Endodermal cell (in vitro differentiated cells): ENCODE measurements at regions not wholly inside any gene's neighbourhood (a gene's known extent, or its start where the extent isn't known, plus 50 kb on each side); places are given as distances from the start of the nearest gene placed in this dataset.
A peak's percentile ranks its signal among the peaks of the same experiment; 100 is the strongest.
"Not testable (repeated sequence)": the region's sequence is repeated elsewhere in the genome, so short reads cannot be mapped to it uniquely, and the experiment has no call there.

ENCODE experiments used
- DNase-seq: peaks from one replicate; pipeline ENCODE4 v3.0.0-alpha.2; 2017
- H3K27ac ChIP-seq: 2 replicates; pipeline ENCODE4 v1.5.1; 2013; ENCODE audit warnings: mild to moderate bottlenecking, low read depth, low read length, moderate library complexity
- H3K27me3 ChIP-seq: 2 replicates; pipeline ENCODE4 v1.6.1; 2013; ENCODE audit warnings: mild to moderate bottlenecking, low read length, moderate library complexity; ENCODE audit not compliant: insufficient read depth, control insufficient read depth, poor library complexity, severe bottlenecking
- H3K36me3 ChIP-seq: 2 replicates; pipeline ENCODE4 v1.7.0; 2013; ENCODE audit warnings: mild to moderate bottlenecking, low read length, moderate library complexity; ENCODE audit not compliant: control insufficient read depth, insufficient read depth
- H3K4me1 ChIP-seq: one replicate; pipeline ENCODE4 v1.7.0; 2013; ENCODE audit warnings: low read length; ENCODE audit not compliant: control insufficient read depth, insufficient read depth
- H3K4me3 ChIP-seq: 2 replicates; pipeline ENCODE4 v1.5.1; 2013; ENCODE audit warnings: mild to moderate bottlenecking, low read length, moderate library complexity
- H3K9ac ChIP-seq: 2 replicates; pipeline ENCODE4 v1.6.1; 2013; ENCODE audit warnings: mild to moderate bottlenecking, low read length, moderate library complexity; ENCODE audit not compliant: poor library complexity, severe bottlenecking; ENCODE audit errors: extremely low read depth
- H3K9me3 ChIP-seq: 2 replicates; pipeline ENCODE4 v1.6.1; 2013; ENCODE audit warnings: mild to moderate bottlenecking, low read length, moderate library complexity; ENCODE audit not compliant: control insufficient read depth
- H3K27ac Mint-ChIP-seq: 2 replicates; pipeline ENCODE4 v1.8.0; 2020; ENCODE audit warnings: mixed read lengths
- H3K27me3 Mint-ChIP-seq: 2 replicates; pipeline ENCODE4 v1.8.0; 2021; ENCODE audit warnings: mild to moderate bottlenecking, mixed read lengths; ENCODE audit not compliant: insufficient read depth
- H3K36me3 Mint-ChIP-seq: 2 replicates; pipeline ENCODE4 v1.8.0; 2020; ENCODE audit warnings: low read depth, mixed read lengths
- H3K4me1 Mint-ChIP-seq: 2 replicates; pipeline ENCODE4 v1.8.0; 2020; ENCODE audit warnings: mixed read lengths
- H3K4me3 Mint-ChIP-seq: 2 replicates; pipeline ENCODE4 v1.8.0; 2020; ENCODE audit warnings: mild to moderate bottlenecking, moderate library complexity, mixed read lengths
- H3K9me3 Mint-ChIP-seq: 2 replicates; pipeline ENCODE4 v1.8.0; 2020; ENCODE audit warnings: mild to moderate bottlenecking, mixed read lengths
- WGBS, 2 experiments: methylation state at CpG; one replicate each; pipeline versions ENCODE4 v1.1.5 to v1.1.7; 2013; ENCODE audit warnings: missing lambda C conversion rate in 2 of 2, mixed read lengths in 1 of 2; ENCODE audit not compliant: insufficient coverage in 1 of 2, insufficient read length in 1 of 2; 5-methylcytosine and 5-hydroxymethylcytosine counted together
- TF ChIP-seq, protein P1 (sequence below): fragments of 200-600 bp; sonication (generic); conservative IDR thresholded peaks from 2 replicates; pipeline ENCODE4 v1.5.0; 2021; ENCODE audit warnings: antibody characterized with exemption, mild to moderate bottlenecking

DNA sequence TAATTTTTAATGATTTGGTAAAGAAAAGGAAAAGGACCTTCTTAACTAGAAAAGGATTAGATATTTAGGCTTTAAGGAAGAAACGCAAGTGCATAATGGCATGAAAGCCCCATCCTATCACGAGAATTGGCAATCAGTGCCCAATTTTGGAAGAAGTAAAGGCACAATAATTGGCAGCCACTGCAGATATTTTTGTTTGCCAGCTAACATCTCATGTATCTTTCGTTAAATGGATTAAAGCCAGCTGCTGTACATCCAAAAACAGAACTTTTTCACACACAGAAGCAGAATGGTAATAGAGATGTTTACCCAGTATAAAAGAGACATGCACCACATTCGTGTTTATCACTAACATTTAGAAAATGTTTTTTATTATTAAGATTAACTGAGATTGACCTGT lies 180.3 kb downstream of the C6orf118 start:
- no peaks in the 10 kb centered on the region for H3K27me3 ChIP-seq
- H3K4me1 ChIP-seq, result no peaks in the 10 kb centered on the region
- no peaks in the 10 kb centered on the region for H3K9me3 ChIP-seq
- no peaks in the 10 kb centered on the region for H3K36me3 ChIP-seq
- 86 to 100% methylated on average over 2 to 3 of the region's 4 CpGs for WGBS, 2 experiments
- H3K36me3 Mint-ChIP-seq, result no peaks in the 10 kb centered on the region
- TF ChIP-seq, protein P1, sequence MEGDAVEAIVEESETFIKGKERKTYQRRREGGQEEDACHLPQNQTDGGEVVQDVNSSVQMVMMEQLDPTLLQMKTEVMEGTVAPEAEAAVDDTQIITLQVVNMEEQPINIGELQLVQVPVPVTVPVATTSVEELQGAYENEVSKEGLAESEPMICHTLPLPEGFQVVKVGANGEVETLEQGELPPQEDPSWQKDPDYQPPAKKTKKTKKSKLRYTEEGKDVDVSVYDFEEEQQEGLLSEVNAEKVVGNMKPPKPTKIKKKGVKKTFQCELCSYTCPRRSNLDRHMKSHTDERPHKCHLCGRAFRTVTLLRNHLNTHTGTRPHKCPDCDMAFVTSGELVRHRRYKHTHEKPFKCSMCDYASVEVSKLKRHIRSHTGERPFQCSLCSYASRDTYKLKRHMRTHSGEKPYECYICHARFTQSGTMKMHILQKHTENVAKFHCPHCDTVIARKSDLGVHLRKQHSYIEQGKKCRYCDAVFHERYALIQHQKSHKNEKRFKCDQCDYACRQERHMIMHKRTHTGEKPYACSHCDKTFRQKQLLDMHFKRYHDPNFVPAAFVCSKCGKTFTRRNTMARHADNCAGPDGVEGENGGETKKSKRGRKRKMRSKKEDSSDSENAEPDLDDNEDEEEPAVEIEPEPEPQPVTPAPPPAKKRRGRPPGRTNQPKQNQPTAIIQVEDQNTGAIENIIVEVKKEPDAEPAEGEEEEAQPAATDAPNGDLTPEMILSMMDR, result no peak
- no peak for DNase-seq
- no peak overlapping the region for H3K4me3 Mint-ChIP-seq
- H3K9ac ChIP-seq, result no peak overlapping the region
- H3K9me3 Mint-ChIP-seq, result peaks cover 14% of the 10 kb centered on the region
- H3K27ac Mint-ChIP-seq, result no peak overlapping the region
- no peak overlapping the region for H3K27ac ChIP-seq
- no peak overlapping the region for H3K4me3 ChIP-seq
- no peaks in the 10 kb centered on the region for H3K27me3 Mint-ChIP-seq
- no peaks in the 10 kb centered on the region for H3K4me1 Mint-ChIP-seq

DNA sequence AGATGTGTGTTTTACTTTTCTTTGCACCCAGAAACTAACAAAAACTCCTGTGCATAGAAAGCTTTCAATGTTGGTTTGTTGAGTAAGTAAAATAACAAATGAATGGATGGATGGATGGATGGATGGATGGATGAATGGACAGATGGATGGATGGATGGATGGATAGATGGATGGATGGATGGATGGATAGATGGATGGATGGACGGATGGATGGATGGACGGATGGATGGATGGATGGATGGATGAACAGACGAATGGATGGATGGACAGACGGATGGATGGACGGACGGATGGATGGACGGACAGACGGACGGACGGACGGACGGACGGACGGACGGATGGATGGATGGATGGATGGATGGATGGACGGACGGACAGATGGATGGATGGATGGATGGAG lies 181.7 kb downstream of the C6orf118 start:
- H3K36me3 ChIP-seq, H3K4me1 Mint-ChIP-seq, H3K27ac ChIP-seq, H3K27me3 Mint-ChIP-seq, DNase-seq, H3K9me3 ChIP-seq, H3K4me3 ChIP-seq, H3K9ac ChIP-seq, H3K4me1 ChIP-seq, H3K36me3 Mint-ChIP-seq, H3K4me3 Mint-ChIP-seq, H3K27ac Mint-ChIP-seq, H3K27me3 ChIP-seq: not testable (repeated sequence)
- H3K9me3 Mint-ChIP-seq, result peaks cover 16% of the 10 kb centered on the region
- 57 to 77% methylated on average over 6 to 17 of the region's 17 CpGs for WGBS, 2 experiments

DNA sequence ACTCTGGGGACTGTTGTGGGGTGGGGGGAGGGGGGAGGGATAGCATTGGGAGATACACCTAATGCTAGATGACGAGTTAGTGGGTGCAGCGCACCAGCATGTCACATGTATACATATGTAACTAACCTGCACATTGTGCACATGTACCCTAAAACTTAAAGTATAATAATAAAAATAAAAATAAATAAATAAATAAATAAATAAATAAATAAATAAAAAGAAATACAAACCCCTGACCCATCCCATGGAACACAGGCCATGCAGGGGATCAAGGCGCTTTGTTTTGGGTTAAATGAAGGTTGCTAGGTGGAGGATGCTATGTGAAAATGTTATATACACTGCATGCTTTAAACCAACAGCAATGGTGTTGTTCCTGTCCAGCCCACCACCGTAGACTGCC lies 184.7 kb downstream of the C6orf118 start:
- not testable (repeated sequence) for H3K27me3 ChIP-seq, H3K27ac Mint-ChIP-seq, DNase-seq, H3K36me3 ChIP-seq, H3K36me3 Mint-ChIP-seq, H3K4me3 ChIP-seq, H3K9ac ChIP-seq, H3K4me3 Mint-ChIP-seq, H3K9me3 ChIP-seq, H3K27me3 Mint-ChIP-seq, H3K27ac ChIP-seq, H3K4me1 Mint-ChIP-seq, H3K4me1 ChIP-seq
- H3K9me3 Mint-ChIP-seq, result peaks cover 18% of the 10 kb centered on the region
- 89 to 100% methylated on average over 1 to 2 of the region's 4 CpGs for WGBS, 2 experiments

DNA sequence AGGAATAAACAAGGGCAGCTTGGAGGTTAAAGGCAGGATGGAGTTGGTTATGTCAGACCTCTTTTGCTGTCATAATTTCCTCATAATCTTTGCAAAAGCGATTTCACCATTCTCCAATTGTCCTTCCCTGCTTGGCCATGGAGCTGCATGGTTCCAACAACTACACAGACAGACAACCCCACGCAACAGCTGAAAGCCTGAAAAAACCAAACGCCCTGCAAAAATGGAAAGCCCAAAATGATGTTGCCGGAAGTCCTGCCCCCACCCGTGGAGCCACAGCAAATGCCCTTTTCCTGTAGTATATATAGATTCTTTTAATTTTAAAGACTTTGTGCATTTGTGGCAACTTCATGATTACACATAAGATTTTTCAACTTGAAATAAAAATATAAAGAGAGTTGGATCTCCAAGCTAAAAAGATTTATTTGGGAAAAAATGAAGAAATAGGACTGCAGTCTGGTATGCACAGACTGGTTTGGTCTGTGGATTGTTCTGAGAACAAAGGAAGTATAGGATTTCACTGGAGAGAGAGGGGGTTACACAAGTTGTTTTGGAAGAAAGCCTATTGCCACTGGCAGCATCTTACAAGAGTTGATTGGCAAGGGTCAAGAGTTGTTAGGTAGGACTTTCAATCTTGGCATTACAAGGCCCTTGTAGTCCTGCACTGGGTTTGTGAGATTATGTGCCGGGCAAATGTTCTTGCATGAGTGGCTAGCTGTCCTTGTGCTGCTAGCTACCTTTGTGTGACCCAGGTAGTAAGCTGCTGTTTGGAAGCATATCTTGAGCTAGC lies 190.0 kb downstream of the C6orf118 start:
- peaks cover 16% of the 10 kb centered on the region for H3K9me3 Mint-ChIP-seq
- H3K4me3 ChIP-seq, result no peak overlapping the region
- peaks cover 10% of the 10 kb centered on the region for H3K4me1 Mint-ChIP-seq
- WGBS, 2 experiments, result 82 to 87% methylated on average over 4 to 5 of the region's 6 CpGs
- H3K4me1 ChIP-seq, result no peaks in the 10 kb centered on the region
- no peak overlapping the region for H3K27ac Mint-ChIP-seq
- H3K27me3 Mint-ChIP-seq, result no peaks in the 10 kb centered on the region
- no peaks in the 10 kb centered on the region for H3K36me3 Mint-ChIP-seq
- no peak for DNase-seq
- H3K36me3 ChIP-seq, result no peaks in the 10 kb centered on the region
- H3K4me3 Mint-ChIP-seq, result no peak overlapping the region
- H3K27ac ChIP-seq, result peak overlapping the region; percentile 21
- peaks cover 7% of the 10 kb centered on the region for H3K9me3 ChIP-seq
- no peaks in the 10 kb centered on the region for H3K27me3 ChIP-seq
- H3K9ac ChIP-seq, result no peak overlapping the region
- TF ChIP-seq, protein P1, result no peak
